ENCODE measurements at regions not wholly inside any gene's neighbourhood (a gene's known extent, or its start where the extent isn't known, plus 50 kb on each side); places are given as distances from the start of the nearest gene placed in this dataset.

GRCh38 chr5:114726131-114726530 lies 364.3 kb downstream of the KCNN2 start (continued):
- TF ChIP-seq, protein P1, sequence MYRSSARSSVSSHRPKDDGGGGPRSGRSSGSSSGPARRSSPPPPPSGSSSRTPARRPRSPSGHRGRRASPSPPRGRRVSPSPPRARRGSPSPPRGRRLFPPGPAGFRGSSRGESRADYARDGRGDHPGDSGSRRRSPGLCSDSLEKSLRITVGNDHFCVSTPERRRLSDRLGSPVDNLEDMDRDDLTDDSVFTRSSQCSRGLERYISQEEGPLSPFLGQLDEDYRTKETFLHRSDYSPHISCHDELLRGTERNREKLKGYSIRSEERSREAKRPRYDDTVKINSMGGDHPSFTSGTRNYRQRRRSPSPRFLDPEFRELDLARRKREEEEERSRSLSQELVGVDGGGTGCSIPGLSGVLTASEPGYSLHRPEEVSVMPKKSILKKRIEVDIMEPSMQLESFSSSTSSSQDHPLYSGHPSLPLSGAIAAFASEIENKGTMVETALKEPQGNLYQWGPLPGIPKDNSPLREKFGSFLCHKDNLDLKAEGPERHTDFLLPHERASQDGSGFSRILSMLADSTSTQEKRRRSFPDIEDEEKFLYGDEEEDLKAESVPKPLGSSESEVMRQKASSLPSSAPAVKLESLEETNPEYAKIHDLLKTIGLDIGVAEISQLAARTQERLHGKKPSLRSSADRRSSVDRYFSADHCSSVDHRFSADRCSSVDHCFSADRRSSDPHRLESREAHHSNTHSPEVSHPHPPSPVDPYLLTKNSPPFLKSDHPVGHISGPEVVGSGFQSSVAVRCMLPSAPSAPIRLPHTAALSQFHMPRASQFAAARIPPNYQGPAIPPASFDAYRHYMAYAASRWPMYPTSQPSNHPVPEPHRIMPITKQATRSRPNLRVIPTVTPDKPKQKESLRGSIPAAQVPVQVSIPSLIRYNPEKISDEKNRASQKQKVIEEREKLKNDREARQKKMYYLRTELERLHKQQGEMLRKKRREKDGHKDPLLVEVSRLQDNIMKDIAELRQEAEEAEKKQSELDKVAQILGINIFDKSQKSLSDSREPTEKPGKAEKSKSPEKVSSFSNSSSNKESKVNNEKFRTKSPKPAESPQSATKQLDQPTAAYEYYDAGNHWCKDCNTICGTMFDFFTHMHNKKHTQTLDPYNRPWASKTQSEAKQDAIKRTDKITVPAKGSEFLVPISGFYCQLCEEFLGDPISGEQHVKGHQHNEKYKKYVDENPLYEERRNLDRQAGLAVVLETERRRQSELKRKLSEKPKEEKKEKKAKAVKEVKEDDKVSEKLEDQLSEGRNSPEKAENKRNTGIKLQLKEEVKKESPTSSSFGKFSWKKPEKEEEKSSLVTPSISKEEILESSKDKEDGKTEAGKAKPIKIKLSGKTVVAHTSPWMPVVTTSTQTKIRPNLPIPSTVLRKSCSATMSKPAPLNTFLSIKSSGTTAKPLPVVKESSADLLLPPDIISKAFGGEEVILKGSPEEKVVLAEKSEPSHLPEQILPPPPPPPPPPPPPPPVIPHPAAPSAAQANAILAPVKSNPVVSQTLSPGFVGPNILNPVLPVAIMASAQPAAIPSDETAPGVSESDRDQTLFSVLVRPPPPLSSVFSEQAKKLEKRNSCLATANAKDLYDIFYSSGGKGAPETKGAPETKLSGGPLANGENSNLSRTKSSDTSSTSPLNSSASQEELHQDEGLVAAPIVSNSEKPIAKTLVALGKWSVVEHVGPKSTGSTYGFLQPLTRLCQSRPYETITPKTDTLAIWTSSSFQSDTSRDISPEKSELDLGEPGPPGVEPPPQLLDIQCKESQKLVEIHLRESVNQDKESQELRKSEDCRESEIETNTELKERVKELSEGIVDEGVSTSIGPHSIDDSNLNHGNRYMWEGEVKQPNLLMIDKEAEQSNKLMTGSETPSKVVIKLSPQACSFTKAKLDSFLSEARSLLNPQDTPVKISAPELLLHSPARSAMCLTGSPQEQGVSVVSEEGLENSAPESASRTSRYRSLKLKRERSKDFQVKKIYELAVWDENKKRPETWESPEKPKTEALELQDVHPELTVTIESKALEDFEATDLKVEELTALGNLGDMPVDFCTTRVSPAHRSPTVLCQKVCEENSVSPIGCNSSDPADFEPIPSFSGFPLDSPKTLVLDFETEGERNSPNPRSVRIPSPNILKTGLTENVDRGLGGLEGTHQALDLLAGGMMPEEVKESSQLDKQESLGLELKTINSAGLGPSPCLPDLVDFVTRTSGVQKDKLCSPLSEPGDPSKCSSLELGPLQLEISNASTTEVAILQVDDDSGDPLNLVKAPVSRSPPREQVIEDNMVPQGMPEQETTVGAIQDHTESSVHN (IDR thresholded peaks at IDR 0.05; ENCODE audit: borderline replicate concordance in 1 of 2, low read depth in 1 of 2), result no peak
- no peak for TF ChIP-seq ZNF785 (CRISPR knock-in tag; IDR thresholded peaks at IDR 0.05)

DNA sequence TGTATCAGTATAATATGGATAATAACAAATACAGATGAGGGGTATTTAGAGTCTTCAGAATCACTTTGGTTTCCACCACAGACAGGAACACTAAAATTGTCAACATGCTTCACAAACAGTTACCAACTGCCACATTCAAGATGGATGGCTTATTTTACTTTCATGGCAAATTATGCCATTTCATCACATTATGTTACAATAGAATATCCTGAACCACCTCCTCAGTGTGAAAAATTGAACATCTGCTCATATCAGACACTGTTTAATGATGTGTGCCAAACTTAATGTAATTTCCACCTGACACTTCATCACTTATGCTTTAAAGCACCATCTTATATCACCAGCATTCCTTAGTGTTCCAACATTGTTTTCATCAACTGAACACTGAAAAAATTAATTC lies 357.4 kb downstream of the KCNN2 start:
- no peaks in the 10 kb centered on the region for H4K20me1 ChIP-seq (replicated peaks; ENCODE audit: control insufficient read depth, insufficient read depth, low read length)
- TF ChIP-seq WHSC1 (IDR thresholded peaks at IDR 0.05; ENCODE audit: low read length), result no peak
- TF ChIP-seq CHCHD3 (CRISPR knock-in tag; IDR thresholded peaks at IDR 0.05), result no peak
- no peak for TF ChIP-seq BCOR (IDR thresholded peaks at IDR 0.05)
- TF ChIP-seq NCOA1 (IDR thresholded peaks at IDR 0.05; ENCODE audit: low read depth), result no peak
- TF ChIP-seq ATF1 (CRISPR knock-in tag; IDR thresholded peaks at IDR 0.05), result no peak
- no peak for TF ChIP-seq ATF1 (tag; IDR thresholded peaks at IDR 0.05)
- TF ChIP-seq, protein P2, sequence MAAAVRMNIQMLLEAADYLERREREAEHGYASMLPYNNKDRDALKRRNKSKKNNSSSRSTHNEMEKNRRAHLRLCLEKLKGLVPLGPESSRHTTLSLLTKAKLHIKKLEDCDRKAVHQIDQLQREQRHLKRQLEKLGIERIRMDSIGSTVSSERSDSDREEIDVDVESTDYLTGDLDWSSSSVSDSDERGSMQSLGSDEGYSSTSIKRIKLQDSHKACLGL (CRISPR knock-in tag; IDR thresholded peaks at IDR 0.05; ENCODE audit: borderline replicate concordance, poor library complexity, severe bottlenecking), result no peak
- TF ChIP-seq AFF1 (IDR thresholded peaks at IDR 0.05; ENCODE audit: low read depth in 1 of 2, partially characterized antibody in 2 of 2), result no peak

More for the DNA sequence above, 357.4 kb downstream of the KCNN2 start:
- ATAC-seq (no peak), DNase-seq (ENCODE audit: extremely low read depth in 1 of 4, low spot score in 3 of 4) (no peak), FAIRE-seq (no peak)
- intact Hi-C loops (cut with micrococcal nuclease), result no loop called here
- H3K9me1 ChIP-seq (ENCODE audit: control insufficient read depth, insufficient read depth, low read length), result no peaks in the 10 kb centered on the region
- no peak overlapping the region for H3K9ac ChIP-seq (ENCODE audit: insufficient read depth in 1 of 2, low read depth in 2 of 2, low read length in 2 of 2)
- H3K4me1 ChIP-seq (replicated peaks in 1 of 2; ENCODE audit: control insufficient read depth in 2 of 2, insufficient read depth in 2 of 2, low read length in 2 of 2), result no peaks in the 10 kb centered on the region
- H3K9me3 ChIP-seq (replicated peaks; ENCODE audit: control insufficient read depth, insufficient read depth, low read depth, low read length), result no peaks in the 10 kb centered on the region
- H3K79me2 ChIP-seq (ENCODE audit: control insufficient read depth, insufficient read depth, low read length), result no peaks in the 10 kb centered on the region
- H3K4me2 ChIP-seq (ENCODE audit: insufficient read depth, low read length), result no peak overlapping the region
- no peaks in the 10 kb centered on the region for H3K27me3 ChIP-seq (ENCODE audit: control insufficient read depth in 2 of 2, insufficient read depth in 2 of 2, low read length in 2 of 2)
- H3K36me3 ChIP-seq (ENCODE audit: control insufficient read depth, insufficient read depth, low read length), result no peaks in the 10 kb centered on the region
- no peak overlapping the region for H3K4me3 ChIP-seq
- ChIA-PET POLR2A (no interaction called here), CTCF (ENCODE audit: low intra/inter-chr PET ratio) (no interaction called here)
- no peak overlapping the region for H2AFZ ChIP-seq (ENCODE audit: low read depth, low read length)
- no peak overlapping the region for H3K27ac ChIP-seq (ENCODE audit: extremely low read depth, low read depth, low read length)
- no TSS peak for BruUV-seq (replicated peaks)
- in situ Hi-C loops (cut with MboI), result no loop called here

Data from K562 (cell line).